ENCODE measurements at regions not wholly inside any gene's neighbourhood (a gene's known extent, or its start where the extent isn't known, plus 50 kb on each side); places are given as distances from the start of the nearest gene placed in this dataset.
"Not testable (repeated sequence)": the region's sequence is repeated elsewhere in the genome, so short reads cannot be mapped to it uniquely, and the experiment has no call there.

- DNase-seq: no peak
Observed at GRCh38 chrX:437661-438390, 51.1 kb upstream of the PPP2R3B start.

GRCh38 chrX:439241-439640 lies 52.5 kb upstream of the PPP2R3B start:
- DNase-seq: no peak

- no peak for DNase-seq
Observed at GRCh38 chrX:439719-440118, 53.0 kb upstream of the PPP2R3B start.

- DNase-seq: no peak
Observed at GRCh38 chrX:440636-441035, 53.9 kb upstream of the PPP2R3B start.

- DNase-seq: no peak
Observed at GRCh38 chrX:443536-444210, 57.0 kb upstream of the PPP2R3B start.

- no peak for DNase-seq
Observed at GRCh38 chrX:444305-444704, 57.6 kb upstream of the PPP2R3B start.

- DNase-seq: no peak
Observed at GRCh38 chrX:445727-446126, 59.0 kb upstream of the PPP2R3B start.

- DNase-seq: no peak
Observed at GRCh38 chrX:446245-446644, 59.5 kb upstream of the PPP2R3B start.

- no peak for DNase-seq
Observed at GRCh38 chrX:447052-447451, 60.3 kb upstream of the PPP2R3B start.

GRCh38 chrX:451750-452149 lies 65.0 kb upstream of the PPP2R3B start:
- DNase-seq: not testable (repeated sequence)

- DNase-seq: no peak
Observed at GRCh38 chrX:452598-452997, 65.9 kb upstream of the PPP2R3B start.

GRCh38 chrX:454514-454913 lies 67.8 kb upstream of the PPP2R3B start:
- not testable (repeated sequence) for DNase-seq

- DNase-seq: no peak
Observed at GRCh38 chrX:455199-455598, 68.5 kb upstream of the PPP2R3B start.

- no peak for DNase-seq
Observed at GRCh38 chrX:455673-456072, 69.0 kb upstream of the PPP2R3B start.

GRCh38 chrX:456146-456545 lies 69.4 kb upstream of the PPP2R3B start:
- DNase-seq: no peak

GRCh38 chrX:456551-457291 lies 70.0 kb upstream of the PPP2R3B start:
- no peak for DNase-seq

GRCh38 chrX:457292-457679 lies 70.6 kb upstream of the PPP2R3B start:
- no peak for DNase-seq

- DNase-seq: no peak
Observed at GRCh38 chrX:458631-459061, 71.9 kb upstream of the PPP2R3B start.

- no peak for DNase-seq
Observed at GRCh38 chrX:459611-460010, 72.9 kb upstream of the PPP2R3B start.

- no peak for DNase-seq
Observed at GRCh38 chrX:460116-460515, 73.4 kb upstream of the PPP2R3B start.

- DNase-seq: no peak
Observed at GRCh38 chrX:460823-461640, 74.3 kb upstream of the PPP2R3B start.

- DNase-seq: no peak
Observed at GRCh38 chrX:462853-463252, 76.1 kb upstream of the PPP2R3B start.

All from activated CD4-positive, alpha-beta T cell treated with anti-CD3 and anti-CD28 coated beads, Interleukin-2, amount 50 U/mL, for 48 hours (primary cell).